GM19043 (cell line): ENCODE measurements at regions not wholly inside any gene's neighbourhood (a gene's known extent, or its start where the extent isn't known, plus 50 kb on each side); places are given as distances from the start of the nearest gene placed in this dataset.

Experiments
- ATAC-seq: cut with Tn5 transposase; IDR thresholded peaks from one replicate; pipeline ENCODE4 v1.9.1; 2021; ENCODE audit warnings: low read depth; ENCODE audit not compliant: unreplicated experiment

GRCh38 chr10:81008726-81009125, 471.0 kb downstream of the SH2D4B start:
- ATAC-seq, result no peak

- ATAC-seq, result no peak
Observed at GRCh38 chr10:81009296-81009695, 471.6 kb downstream of the SH2D4B start.

GRCh38 chr10:81013771-81014170, 476.1 kb downstream of the SH2D4B start:
- no peak for ATAC-seq

GRCh38 chr10:81019029-81019890, 481.6 kb downstream of the SH2D4B start:
- ATAC-seq, result peak; percentile 80

- ATAC-seq, result no peak
Observed at GRCh38 chr10:81021428-81022129, 483.9 kb downstream of the SH2D4B start.

GRCh38 chr10:81026591-81026990, 488.9 kb downstream of the SH2D4B start:
- no peak for ATAC-seq

- ATAC-seq, result no peak
Observed at GRCh38 chr10:81027223-81027622, 489.5 kb downstream of the SH2D4B start.

GRCh38 chr10:81027706-81028105, 490.0 kb downstream of the SH2D4B start:
- no peak for ATAC-seq

GRCh38 chr10:81031774-81032173, 494.1 kb downstream of the SH2D4B start:
- ATAC-seq, result peak; percentile 69

- no peak for ATAC-seq
Observed at GRCh38 chr10:81034383-81034782, 496.7 kb downstream of the SH2D4B start.

- peak; percentile 68 for ATAC-seq
Observed at GRCh38 chr10:81036257-81036656, 498.6 kb downstream of the SH2D4B start.

- no peak for ATAC-seq
Observed at GRCh38 chr10:81040031-81040430, 502.3 kb downstream of the SH2D4B start.

- no peak for ATAC-seq
Observed at GRCh38 chr10:81040940-81041339, 503.2 kb downstream of the SH2D4B start.

GRCh38 chr10:81042647-81043046, 504.9 kb downstream of the SH2D4B start:
- ATAC-seq, result no peak

- no peak for ATAC-seq
Observed at GRCh38 chr10:81065474-81065873, 527.8 kb downstream of the SH2D4B start.

GRCh38 chr10:81068460-81068859, 530.8 kb downstream of the SH2D4B start:
- no peak for ATAC-seq

GRCh38 chr10:81071087-81071796, 533.5 kb downstream of the SH2D4B start:
- ATAC-seq, result no peak

GRCh38 chr10:81073155-81073554, 535.5 kb downstream of the SH2D4B start:
- ATAC-seq, result no peak

- ATAC-seq, result no peak
Observed at GRCh38 chr10:81081887-81082620, 544.4 kb downstream of the SH2D4B start.

- no peak for ATAC-seq
Observed at GRCh38 chr10:81082621-81083376, 545.1 kb downstream of the SH2D4B start.
